ENCODE measurements at regions not wholly inside any gene's neighbourhood (a gene's known extent, or its start where the extent isn't known, plus 50 kb on each side); places are given as distances from the start of the nearest gene placed in this dataset.

DNA sequence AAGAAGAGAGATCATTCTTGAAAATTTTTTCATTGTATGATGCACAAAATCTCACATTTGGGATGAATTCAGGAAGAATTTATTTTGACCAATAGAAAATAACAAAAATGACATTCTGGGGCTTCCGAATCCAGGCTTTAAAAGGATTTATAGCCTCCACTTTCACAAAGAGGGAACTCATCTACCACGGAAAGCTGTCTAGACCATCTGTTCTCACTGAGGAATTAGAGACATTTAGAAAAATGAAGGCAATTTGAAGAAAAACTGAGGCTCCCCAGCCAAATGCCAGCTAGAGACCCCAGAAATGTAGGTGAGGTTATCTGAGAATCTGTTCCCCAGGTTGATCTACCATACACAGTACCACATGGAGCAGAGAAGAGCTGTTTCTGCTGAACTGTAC lies 464.3 kb downstream of the TMA16 start:
- H3K27ac ChIP-seq (ENCODE audit: low read depth in 1 of 2, low read length in 1 of 2): no peak overlapping the region
- no peaks in the 10 kb centered on the region for H3K27me3 ChIP-seq (ENCODE audit: control insufficient read depth in 2 of 2, insufficient read depth in 1 of 2, low read length in 1 of 2)
- no peaks in the 10 kb centered on the region for H3K36me3 ChIP-seq (ENCODE audit: control insufficient read depth in 2 of 2, insufficient read depth in 2 of 2, low read length in 1 of 2)
- 82% methylated on average over 2 of the region's 2 CpGs for WGBS
- no peaks in the 10 kb centered on the region for H3K4me1 ChIP-seq (ENCODE audit: control insufficient read depth in 2 of 2, insufficient read depth in 2 of 2, low read length in 2 of 2)
- no peak for DNase-seq (ENCODE audit: low read depth in 6 of 9, low spot score in 9 of 9)
- H3K4me3 ChIP-seq (ENCODE audit: low read length in 2 of 2): no peak overlapping the region
- H3K9me3 ChIP-seq (ENCODE audit: control insufficient read depth in 2 of 2, insufficient read depth in 1 of 2, low read length in 1 of 2): no peaks in the 10 kb centered on the region

DNA sequence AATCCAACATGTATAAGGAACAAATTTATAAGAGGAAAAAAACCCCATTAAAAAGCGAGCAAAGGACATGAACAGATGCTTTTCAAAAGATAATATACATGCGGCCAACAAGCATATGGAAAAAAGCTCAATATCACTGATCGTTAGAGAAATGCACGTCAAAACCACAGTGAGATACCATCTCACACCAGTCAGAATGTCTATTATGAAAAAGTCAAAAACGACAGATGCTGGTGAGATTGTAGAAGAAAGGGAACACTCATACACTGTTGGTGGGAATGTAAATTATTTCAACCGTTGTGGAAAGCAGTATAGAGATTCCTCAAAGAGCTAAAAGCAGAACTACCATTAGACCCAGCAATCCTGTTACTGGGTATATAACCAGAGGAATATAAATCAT lies 465.4 kb downstream of the TMA16 start:
- H3K27me3 ChIP-seq (ENCODE audit: control insufficient read depth in 2 of 2, insufficient read depth in 1 of 2, low read length in 1 of 2): no peaks in the 10 kb centered on the region
- no peak overlapping the region for H3K27ac ChIP-seq (ENCODE audit: low read depth in 1 of 2, low read length in 1 of 2)
- no peaks in the 10 kb centered on the region for H3K9me3 ChIP-seq (ENCODE audit: control insufficient read depth in 2 of 2, insufficient read depth in 1 of 2, low read length in 1 of 2)
- H3K4me1 ChIP-seq (ENCODE audit: control insufficient read depth in 2 of 2, insufficient read depth in 2 of 2, low read length in 2 of 2): no peaks in the 10 kb centered on the region
- no peaks in the 10 kb centered on the region for H3K36me3 ChIP-seq (ENCODE audit: control insufficient read depth in 2 of 2, insufficient read depth in 2 of 2, low read length in 1 of 2)
- peak in 1 of 9 donors; percentile 2 for DNase-seq (ENCODE audit: low read depth in 6 of 9, low spot score in 9 of 9)
- 24% methylated on average over 6 of the region's 6 CpGs for WGBS
- H3K4me3 ChIP-seq (ENCODE audit: low read length in 2 of 2): no peak overlapping the region

DNA sequence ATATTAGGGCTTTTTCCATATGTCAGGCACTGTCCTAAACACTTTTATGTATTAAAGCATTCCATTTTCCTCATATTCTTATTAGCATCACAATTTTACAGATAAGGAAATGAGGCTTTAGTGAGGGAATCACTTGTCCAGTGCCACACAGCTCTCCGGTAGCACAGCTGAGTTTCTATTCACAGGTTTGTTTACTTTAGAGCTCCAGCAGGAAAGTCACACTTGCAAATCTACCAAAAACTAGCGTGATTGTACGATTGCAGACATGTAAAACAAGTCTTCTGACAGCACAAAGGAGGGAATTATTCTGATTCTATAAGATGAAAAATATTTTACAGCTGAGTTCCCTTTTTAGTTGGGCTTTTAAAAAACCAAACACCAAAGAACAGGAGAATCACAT lies 472.1 kb downstream of the TMA16 start:
- Histone ChIP-seq H3K4me1 (ENCODE audit: control insufficient read depth in 2 of 2, insufficient read depth in 2 of 2, low read length in 2 of 2) (no peaks in the 10 kb centered on the region), H3K36me3 (ENCODE audit: control insufficient read depth in 2 of 2, insufficient read depth in 2 of 2, low read length in 1 of 2) (no peaks in the 10 kb centered on the region), H3K9me3 (ENCODE audit: control insufficient read depth in 2 of 2, insufficient read depth in 1 of 2, low read length in 1 of 2) (no peaks in the 10 kb centered on the region), H3K4me3 (ENCODE audit: low read length in 2 of 2) (no peak overlapping the region), H3K27ac (ENCODE audit: low read depth in 1 of 2, low read length in 1 of 2) (no peak overlapping the region), H3K27me3 (ENCODE audit: control insufficient read depth in 2 of 2, insufficient read depth in 1 of 2, low read length in 1 of 2) (no peaks in the 10 kb centered on the region)
- DNase-seq (ENCODE audit: low read depth in 6 of 9, low spot score in 9 of 9): no peak
- 22% methylated on average over 3 of the region's 3 CpGs for WGBS

DNA sequence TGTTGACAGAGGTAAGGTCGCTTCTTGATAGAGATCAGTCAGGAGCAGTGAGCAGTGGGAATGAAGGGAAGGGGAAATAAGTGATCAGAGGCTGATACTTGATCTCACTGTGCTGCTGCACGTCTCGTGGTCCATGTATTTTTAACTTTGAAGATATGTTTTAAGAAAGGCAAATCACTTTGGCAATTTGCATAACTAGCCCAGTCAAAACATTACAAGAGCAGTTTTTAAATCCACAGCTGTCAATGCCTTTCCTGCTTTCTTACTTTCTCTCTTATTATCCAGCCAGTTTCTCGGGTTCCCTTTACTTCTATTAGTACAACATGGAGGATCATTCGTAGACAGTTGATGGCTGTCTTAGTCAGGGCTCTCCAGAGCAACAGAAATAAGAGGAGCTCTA lies 472.8 kb downstream of the TMA16 start:
- DNase-seq (ENCODE audit: low read depth in 6 of 9, low spot score in 9 of 9): no peak
- no peak overlapping the region for H3K4me3 ChIP-seq (ENCODE audit: low read length in 2 of 2)
- H3K36me3 ChIP-seq (ENCODE audit: control insufficient read depth in 2 of 2, insufficient read depth in 2 of 2, low read length in 1 of 2): no peaks in the 10 kb centered on the region
- H3K27ac ChIP-seq (ENCODE audit: low read depth in 1 of 2, low read length in 1 of 2): no peak overlapping the region
- H3K4me1 ChIP-seq (ENCODE audit: control insufficient read depth in 2 of 2, insufficient read depth in 2 of 2, low read length in 2 of 2): no peaks in the 10 kb centered on the region
- 76% methylated on average over 5 of the region's 5 CpGs for WGBS
- H3K27me3 ChIP-seq (ENCODE audit: control insufficient read depth in 2 of 2, insufficient read depth in 1 of 2, low read length in 1 of 2): no peaks in the 10 kb centered on the region
- H3K9me3 ChIP-seq (ENCODE audit: control insufficient read depth in 2 of 2, insufficient read depth in 1 of 2, low read length in 1 of 2): no peaks in the 10 kb centered on the region

DNA sequence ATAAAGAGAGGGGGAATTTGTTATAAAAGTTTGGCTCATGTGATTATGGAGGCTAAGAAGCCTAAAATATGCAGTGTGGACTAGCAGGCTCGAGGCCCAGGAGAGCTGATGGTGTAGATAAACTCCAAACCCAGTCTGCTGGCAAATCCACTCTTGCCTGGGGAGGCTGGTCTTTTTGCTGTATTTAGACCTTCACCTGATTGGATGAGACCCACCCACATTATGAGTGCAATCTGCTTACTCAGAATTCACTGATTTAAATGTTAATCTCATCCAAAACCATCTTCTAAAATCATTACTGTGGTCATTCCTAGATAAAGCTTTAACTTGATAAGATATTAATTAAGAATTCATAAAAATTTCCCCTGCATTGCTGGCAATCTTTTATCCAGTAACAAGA lies 473.2 kb downstream of the TMA16 start:
- Histone ChIP-seq H3K4me1 (ENCODE audit: control insufficient read depth in 2 of 2, insufficient read depth in 2 of 2, low read length in 2 of 2) (no peaks in the 10 kb centered on the region), H3K4me3 (ENCODE audit: low read length in 2 of 2) (no peak overlapping the region), H3K9me3 (ENCODE audit: control insufficient read depth in 2 of 2, insufficient read depth in 1 of 2, low read length in 1 of 2) (no peaks in the 10 kb centered on the region), H3K27ac (ENCODE audit: low read depth in 1 of 2, low read length in 1 of 2) (no peak overlapping the region), H3K36me3 (ENCODE audit: control insufficient read depth in 2 of 2, insufficient read depth in 2 of 2, low read length in 1 of 2) (no peaks in the 10 kb centered on the region), H3K27me3 (ENCODE audit: control insufficient read depth in 2 of 2, insufficient read depth in 1 of 2, low read length in 1 of 2) (no peaks in the 10 kb centered on the region)
- no peak for DNase-seq (ENCODE audit: low read depth in 6 of 9, low spot score in 9 of 9)
- WGBS: 62% methylated on average over 1 of the region's 1 CpG

DNA sequence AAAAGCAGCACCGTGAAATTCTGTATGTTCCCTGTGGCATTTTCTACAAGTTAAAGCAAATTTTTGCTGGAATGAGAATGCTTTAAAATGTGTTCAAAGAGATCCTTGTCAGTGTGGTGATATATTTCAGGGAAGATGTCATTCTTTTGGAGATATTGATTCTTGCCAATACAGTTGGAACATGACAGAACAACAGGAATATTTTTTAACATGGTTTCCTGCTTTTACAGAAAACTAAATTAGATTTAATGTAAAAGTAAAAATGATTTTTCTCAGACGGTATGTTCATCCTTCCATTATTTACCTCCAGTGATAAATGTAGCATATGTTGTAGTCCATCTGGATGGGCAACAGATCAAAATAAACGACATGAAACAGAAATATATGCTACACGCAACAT lies 474.8 kb downstream of the TMA16 start:
- 93% methylated on average over 4 of the region's 4 CpGs for WGBS
- no peaks in the 10 kb centered on the region for H3K4me1 ChIP-seq (ENCODE audit: control insufficient read depth in 2 of 2, insufficient read depth in 2 of 2, low read length in 2 of 2)
- H3K36me3 ChIP-seq (ENCODE audit: control insufficient read depth in 2 of 2, insufficient read depth in 2 of 2, low read length in 1 of 2): no peaks in the 10 kb centered on the region
- H3K27me3 ChIP-seq (ENCODE audit: control insufficient read depth in 2 of 2, insufficient read depth in 1 of 2, low read length in 1 of 2): no peaks in the 10 kb centered on the region
- H3K27ac ChIP-seq (ENCODE audit: low read depth in 1 of 2, low read length in 1 of 2): no peak overlapping the region
- H3K4me3 ChIP-seq (ENCODE audit: low read length in 2 of 2): no peak overlapping the region
- DNase-seq (ENCODE audit: low read depth in 6 of 9, low spot score in 9 of 9): no peak
- H3K9me3 ChIP-seq (ENCODE audit: control insufficient read depth in 2 of 2, insufficient read depth in 1 of 2, low read length in 1 of 2): no peaks in the 10 kb centered on the region

DNA sequence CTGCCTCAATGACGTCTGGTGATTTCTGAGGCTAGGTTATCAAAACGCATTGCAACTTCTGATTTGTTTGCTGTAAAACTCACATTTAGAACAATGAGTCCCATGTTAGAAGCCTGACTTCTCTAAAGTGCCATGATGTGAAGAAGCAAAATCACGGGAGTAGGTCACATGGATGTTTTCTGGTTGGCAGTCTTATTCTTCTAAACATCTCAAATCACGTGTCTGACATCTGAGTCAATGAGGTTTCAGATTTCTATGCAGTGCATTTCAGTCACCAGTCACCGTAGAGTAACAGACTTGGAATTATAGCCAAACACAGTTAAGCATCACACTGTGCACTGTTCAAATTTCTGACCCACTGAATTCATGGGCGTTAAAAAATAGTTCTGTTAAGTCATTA lies 482.1 kb downstream of the TMA16 start:
- no peaks in the 10 kb centered on the region for H3K36me3 ChIP-seq (ENCODE audit: control insufficient read depth in 2 of 2, insufficient read depth in 2 of 2, low read length in 1 of 2)
- no peaks in the 10 kb centered on the region for H3K9me3 ChIP-seq (ENCODE audit: control insufficient read depth in 2 of 2, insufficient read depth in 1 of 2, low read length in 1 of 2)
- no peak overlapping the region for H3K4me3 ChIP-seq (ENCODE audit: low read length in 2 of 2)
- no peak for DNase-seq (ENCODE audit: low read depth in 6 of 9, low spot score in 9 of 9)
- no peaks in the 10 kb centered on the region for H3K27me3 ChIP-seq (ENCODE audit: control insufficient read depth in 2 of 2, insufficient read depth in 1 of 2, low read length in 1 of 2)
- 90% methylated on average over 6 of the region's 6 CpGs for WGBS
- no peak overlapping the region for H3K27ac ChIP-seq (ENCODE audit: low read depth in 1 of 2, low read length in 1 of 2)
- no peaks in the 10 kb centered on the region for H3K4me1 ChIP-seq (ENCODE audit: control insufficient read depth in 2 of 2, insufficient read depth in 2 of 2, low read length in 2 of 2)

DNA sequence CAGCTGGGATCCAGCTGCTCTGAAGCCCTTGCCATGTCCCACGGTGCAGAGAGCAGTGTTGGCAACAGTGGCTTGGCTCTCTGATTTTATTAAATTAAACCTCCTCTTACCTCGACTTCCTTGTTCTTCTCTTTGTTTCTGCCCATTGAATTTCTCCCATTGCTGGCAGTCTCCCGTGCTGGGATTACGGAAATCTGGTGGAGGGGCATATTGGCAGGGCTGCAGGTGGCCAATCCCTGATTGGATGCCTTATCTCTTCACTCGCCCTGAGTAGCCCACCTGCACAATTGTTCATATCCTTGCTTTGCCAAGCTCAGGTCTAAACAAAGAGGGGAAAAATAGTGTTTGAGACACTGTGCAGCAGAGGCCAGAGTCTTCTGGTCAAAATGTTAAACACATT lies 493.9 kb downstream of the TMA16 start:
- H3K9me3 ChIP-seq (ENCODE audit: control insufficient read depth in 2 of 2, insufficient read depth in 1 of 2, low read length in 1 of 2): no peaks in the 10 kb centered on the region
- no peaks in the 10 kb centered on the region for H3K4me1 ChIP-seq (ENCODE audit: control insufficient read depth in 2 of 2, insufficient read depth in 2 of 2, low read length in 2 of 2)
- no peaks in the 10 kb centered on the region for H3K36me3 ChIP-seq (ENCODE audit: control insufficient read depth in 2 of 2, insufficient read depth in 2 of 2, low read length in 1 of 2)
- H3K27me3 ChIP-seq (ENCODE audit: control insufficient read depth in 2 of 2, insufficient read depth in 1 of 2, low read length in 1 of 2): no peaks in the 10 kb centered on the region
- no peak overlapping the region for H3K4me3 ChIP-seq (ENCODE audit: low read length in 2 of 2)
- no peak overlapping the region for H3K27ac ChIP-seq (ENCODE audit: low read depth in 1 of 2, low read length in 1 of 2)
- WGBS: 91% methylated on average over 5 of the region's 5 CpGs
- no peak for DNase-seq (ENCODE audit: low read depth in 6 of 9, low spot score in 9 of 9)

DNA sequence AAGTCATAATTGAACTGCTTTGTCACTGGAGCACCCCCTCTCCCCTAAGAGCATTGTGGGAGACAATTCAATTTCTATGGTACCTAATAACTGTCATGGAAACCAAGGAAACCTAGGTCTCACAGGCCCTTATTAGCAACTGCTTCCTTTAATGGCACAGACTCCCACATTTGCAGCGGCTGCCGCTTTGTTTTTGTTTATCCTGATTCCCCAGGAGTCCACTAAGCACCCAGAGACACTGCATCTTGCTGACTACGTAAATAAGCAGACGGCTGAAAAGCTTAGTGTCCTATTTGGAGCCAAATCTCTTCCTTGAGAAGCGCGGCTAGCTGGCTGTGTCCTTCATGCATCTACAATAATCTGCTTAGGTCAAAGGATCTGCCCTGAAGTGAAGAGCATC lies 494.4 kb downstream of the TMA16 start:
- H3K27me3 ChIP-seq (ENCODE audit: control insufficient read depth in 2 of 2, insufficient read depth in 1 of 2, low read length in 1 of 2): no peaks in the 10 kb centered on the region
- no peak overlapping the region for H3K27ac ChIP-seq (ENCODE audit: low read depth in 1 of 2, low read length in 1 of 2)
- DNase-seq (ENCODE audit: low read depth in 6 of 9, low spot score in 9 of 9): no peak
- no peaks in the 10 kb centered on the region for H3K36me3 ChIP-seq (ENCODE audit: control insufficient read depth in 2 of 2, insufficient read depth in 2 of 2, low read length in 1 of 2)
- H3K9me3 ChIP-seq (ENCODE audit: control insufficient read depth in 2 of 2, insufficient read depth in 1 of 2, low read length in 1 of 2): no peaks in the 10 kb centered on the region
- H3K4me3 ChIP-seq (ENCODE audit: low read length in 2 of 2): no peak overlapping the region
- WGBS: 87% methylated on average over 6 of the region's 6 CpGs
- no peaks in the 10 kb centered on the region for H3K4me1 ChIP-seq (ENCODE audit: control insufficient read depth in 2 of 2, insufficient read depth in 2 of 2, low read length in 2 of 2)

DNA sequence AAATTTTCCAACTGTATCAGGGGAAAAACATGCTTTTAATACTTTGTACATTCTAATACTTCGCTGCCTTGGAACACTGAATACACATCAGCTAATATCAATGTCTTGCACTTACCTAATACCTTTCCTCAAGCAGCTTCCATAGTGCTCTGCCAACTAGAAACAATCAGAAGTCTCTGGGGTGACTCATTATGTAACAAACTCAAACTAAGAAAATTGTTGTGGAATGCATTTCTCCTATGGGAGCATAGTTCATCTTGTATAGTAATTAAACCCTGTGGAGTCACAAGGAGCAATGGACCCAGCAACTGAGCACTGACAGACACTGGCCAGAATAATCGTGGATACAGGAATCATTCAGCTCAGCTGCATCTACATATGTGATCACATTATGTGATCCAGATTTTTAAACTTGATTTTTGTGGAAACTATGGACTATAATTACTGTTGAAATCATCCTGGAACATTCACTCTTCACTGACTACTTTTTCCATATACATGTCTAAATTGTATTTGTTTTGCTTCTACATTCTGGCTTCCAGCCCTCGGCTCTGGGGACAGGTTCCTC lies 496.9 kb downstream of the TMA16 start:
- WGBS: 88% methylated on average over 3 of the region's 3 CpGs
- no peak overlapping the region for H3K4me3 ChIP-seq (ENCODE audit: low read length in 2 of 2)
- no peak for DNase-seq (ENCODE audit: low read depth in 6 of 9, low spot score in 9 of 9)

More for the DNA sequence above, 496.9 kb downstream of the TMA16 start:
- H3K27ac ChIP-seq (ENCODE audit: low read depth in 1 of 2, low read length in 1 of 2): no peak overlapping the region
- H3K9me3 ChIP-seq (ENCODE audit: control insufficient read depth in 2 of 2, insufficient read depth in 1 of 2, low read length in 1 of 2): no peaks in the 10 kb centered on the region
- H3K36me3 ChIP-seq (ENCODE audit: control insufficient read depth in 2 of 2, insufficient read depth in 2 of 2, low read length in 1 of 2): no peaks in the 10 kb centered on the region
- H3K4me1 ChIP-seq (ENCODE audit: control insufficient read depth in 2 of 2, insufficient read depth in 2 of 2, low read length in 2 of 2): no peaks in the 10 kb centered on the region
- no peaks in the 10 kb centered on the region for H3K27me3 ChIP-seq (ENCODE audit: control insufficient read depth in 2 of 2, insufficient read depth in 1 of 2, low read length in 1 of 2)

All from thymus (tissue), 11 donors.